PFSK-1 (cell line): ENCODE measurements at regions not wholly inside any gene's neighbourhood (a gene's known extent, or its start where the extent isn't known, plus 50 kb on each side); places are given as distances from the start of the nearest gene placed in this dataset.

Source experiments
- FOXP2 ChIP-seq: optimal IDR thresholded peaks from 2 replicates; pipeline ENCODE3; 2011; ENCODE audit warnings: borderline replicate concordance, control low read depth, inconsistent platforms; ENCODE audit not compliant: insufficient read depth; ENCODE audit errors: extremely low read length, extremely low read depth
- POLR2AphosphoS5 ChIP-seq: IDR thresholded peaks from 2 replicates; pipeline ENCODE4 v1.6.1; 2012; ENCODE audit warnings: low read depth, mild to moderate bottlenecking, control low read depth, low read length, moderate library complexity
- SIN3A ChIP-seq: IDR thresholded peaks from 2 replicates; pipeline ENCODE4 v1.6.1; 2012; ENCODE audit warnings: mild to moderate bottlenecking, low read length, moderate library complexity, borderline replicate concordance; ENCODE audit not compliant: insufficient read depth
- TAF1 ChIP-seq: IDR thresholded peaks from 2 replicates; pipeline ENCODE4 v1.6.1; 2012; ENCODE audit warnings: low read length, control low read depth, borderline replicate concordance; ENCODE audit not compliant: insufficient read depth
- TF ChIP-seq, protein P1 (sequence below), 2 experiments: IDR thresholded peaks; 2 replicates each; pipeline versions ENCODE4 v1.6.1 to v1.8.0; 2011 to 2012; ENCODE audit warnings: low read depth in 2 of 2, low read length in 2 of 2, control low read depth in 1 of 2, inconsistent platforms in 1 of 2, mild to moderate bottlenecking in 1 of 2, moderate library complexity in 1 of 2; ENCODE audit not compliant: insufficient read depth in 1 of 2

- TF ChIP-seq, protein P1, sequence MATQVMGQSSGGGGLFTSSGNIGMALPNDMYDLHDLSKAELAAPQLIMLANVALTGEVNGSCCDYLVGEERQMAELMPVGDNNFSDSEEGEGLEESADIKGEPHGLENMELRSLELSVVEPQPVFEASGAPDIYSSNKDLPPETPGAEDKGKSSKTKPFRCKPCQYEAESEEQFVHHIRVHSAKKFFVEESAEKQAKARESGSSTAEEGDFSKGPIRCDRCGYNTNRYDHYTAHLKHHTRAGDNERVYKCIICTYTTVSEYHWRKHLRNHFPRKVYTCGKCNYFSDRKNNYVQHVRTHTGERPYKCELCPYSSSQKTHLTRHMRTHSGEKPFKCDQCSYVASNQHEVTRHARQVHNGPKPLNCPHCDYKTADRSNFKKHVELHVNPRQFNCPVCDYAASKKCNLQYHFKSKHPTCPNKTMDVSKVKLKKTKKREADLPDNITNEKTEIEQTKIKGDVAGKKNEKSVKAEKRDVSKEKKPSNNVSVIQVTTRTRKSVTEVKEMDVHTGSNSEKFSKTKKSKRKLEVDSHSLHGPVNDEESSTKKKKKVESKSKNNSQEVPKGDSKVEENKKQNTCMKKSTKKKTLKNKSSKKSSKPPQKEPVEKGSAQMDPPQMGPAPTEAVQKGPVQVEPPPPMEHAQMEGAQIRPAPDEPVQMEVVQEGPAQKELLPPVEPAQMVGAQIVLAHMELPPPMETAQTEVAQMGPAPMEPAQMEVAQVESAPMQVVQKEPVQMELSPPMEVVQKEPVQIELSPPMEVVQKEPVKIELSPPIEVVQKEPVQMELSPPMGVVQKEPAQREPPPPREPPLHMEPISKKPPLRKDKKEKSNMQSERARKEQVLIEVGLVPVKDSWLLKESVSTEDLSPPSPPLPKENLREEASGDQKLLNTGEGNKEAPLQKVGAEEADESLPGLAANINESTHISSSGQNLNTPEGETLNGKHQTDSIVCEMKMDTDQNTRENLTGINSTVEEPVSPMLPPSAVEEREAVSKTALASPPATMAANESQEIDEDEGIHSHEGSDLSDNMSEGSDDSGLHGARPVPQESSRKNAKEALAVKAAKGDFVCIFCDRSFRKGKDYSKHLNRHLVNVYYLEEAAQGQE (IDR thresholded peaks at IDR 0.05; ENCODE audit: insufficient read depth in 1 of 2, low read depth in 2 of 2, low read length in 2 of 2) = no peak
- no peak for TF ChIP-seq TAF1
- TF ChIP-seq SIN3A = no peak
- no peak for TF ChIP-seq FOXP2
- no peak for TF ChIP-seq POLR2AphosphoS5
Observed at GRCh38 chr3:30187366-30187765, 419.0 kb upstream of the TGFBR2 start.

DNA sequence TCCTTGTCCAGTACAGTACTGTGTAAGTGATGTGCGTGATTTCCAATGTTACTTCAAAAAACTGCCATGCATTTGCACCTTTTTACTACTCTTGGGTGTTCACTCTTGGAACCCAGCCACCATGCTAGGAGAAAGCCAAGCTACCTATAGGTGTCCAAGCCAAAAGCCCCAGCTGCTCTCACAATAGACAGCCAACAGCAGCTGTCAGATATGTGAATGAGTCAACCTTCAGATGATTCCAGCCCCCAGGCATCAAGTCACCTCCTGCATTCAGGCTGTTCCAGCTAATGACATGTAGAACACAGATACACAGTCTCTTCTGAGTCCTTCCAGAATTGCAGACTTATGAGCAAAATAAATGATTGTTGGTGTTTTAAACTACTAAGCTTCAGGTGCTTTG, 417.7 kb upstream of the TGFBR2 start:
- no peak for TF ChIP-seq FOXP2
- TF ChIP-seq, protein P1 (IDR thresholded peaks at IDR 0.05; ENCODE audit: insufficient read depth in 1 of 2, low read depth in 2 of 2, low read length in 2 of 2) = no peak

GRCh38 chr3:30189900-30190299, 416.5 kb upstream of the TGFBR2 start:
- TF ChIP-seq FOXP2 (no peak), POLR2AphosphoS5 (no peak), TAF1 (no peak), SIN3A (no peak)
- TF ChIP-seq, protein P1 (IDR thresholded peaks at IDR 0.05; ENCODE audit: insufficient read depth in 1 of 2, low read depth in 2 of 2, low read length in 2 of 2) = no peak

- no peak for TF ChIP-seq POLR2AphosphoS5
- no peak for TF ChIP-seq FOXP2
- TF ChIP-seq, protein P1 (IDR thresholded peaks at IDR 0.05; ENCODE audit: insufficient read depth in 1 of 2, low read depth in 2 of 2, low read length in 2 of 2) = no peak
- no peak for TF ChIP-seq TAF1
- no peak for TF ChIP-seq SIN3A
Observed at GRCh38 chr3:30193625-30194044, 412.8 kb upstream of the TGFBR2 start.

- TF ChIP-seq, protein P1 (IDR thresholded peaks at IDR 0.05; ENCODE audit: insufficient read depth in 1 of 2, low read depth in 2 of 2, low read length in 2 of 2) = no peak
- TF ChIP-seq SIN3A (no peak), FOXP2 (no peak), TAF1 (no peak), POLR2AphosphoS5 (no peak)
Observed at GRCh38 chr3:30195352-30195751, 411.0 kb upstream of the TGFBR2 start.
